22Rv1 (cell line): ENCODE measurements at regions not wholly inside any gene's neighbourhood (a gene's known extent, or its start where the extent isn't known, plus 50 kb on each side); places are given as distances from the start of the nearest gene placed in this dataset.

Source experiments
- ZFX ChIP-seq: fragments of 450-650 bp; IDR thresholded peaks from 2 replicates; pipeline ENCODE4 v1.6.1; 2017; ENCODE audit warnings: antibody characterized with exemption, borderline replicate concordance
- TF ChIP-seq, protein P1 (sequence below): fragments of 450-650 bp; IDR thresholded peaks from 2 replicates; pipeline ENCODE4 v1.5.1; 2017; ENCODE audit warnings: mild to moderate bottlenecking

DNA sequence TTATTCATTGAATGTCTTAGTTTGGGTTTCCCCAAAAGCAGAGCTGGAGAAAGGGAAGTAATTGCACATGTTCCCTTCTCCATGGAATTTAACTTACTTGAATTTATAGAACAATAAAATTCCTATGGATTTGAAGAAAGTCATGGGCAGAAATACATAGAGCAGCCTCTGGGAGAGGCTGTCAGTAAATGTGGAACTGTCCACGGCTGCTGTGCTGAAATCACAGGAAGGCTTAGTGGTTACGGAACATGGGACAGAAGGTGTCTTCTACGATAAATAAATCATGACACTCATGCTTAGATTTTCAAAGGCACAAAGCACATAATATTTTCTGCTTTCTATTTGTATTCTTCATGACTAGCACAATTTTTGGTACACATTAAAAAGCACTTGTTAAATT, 440.6 kb upstream of the IZUMO3 start:
- TF ChIP-seq, protein P1, sequence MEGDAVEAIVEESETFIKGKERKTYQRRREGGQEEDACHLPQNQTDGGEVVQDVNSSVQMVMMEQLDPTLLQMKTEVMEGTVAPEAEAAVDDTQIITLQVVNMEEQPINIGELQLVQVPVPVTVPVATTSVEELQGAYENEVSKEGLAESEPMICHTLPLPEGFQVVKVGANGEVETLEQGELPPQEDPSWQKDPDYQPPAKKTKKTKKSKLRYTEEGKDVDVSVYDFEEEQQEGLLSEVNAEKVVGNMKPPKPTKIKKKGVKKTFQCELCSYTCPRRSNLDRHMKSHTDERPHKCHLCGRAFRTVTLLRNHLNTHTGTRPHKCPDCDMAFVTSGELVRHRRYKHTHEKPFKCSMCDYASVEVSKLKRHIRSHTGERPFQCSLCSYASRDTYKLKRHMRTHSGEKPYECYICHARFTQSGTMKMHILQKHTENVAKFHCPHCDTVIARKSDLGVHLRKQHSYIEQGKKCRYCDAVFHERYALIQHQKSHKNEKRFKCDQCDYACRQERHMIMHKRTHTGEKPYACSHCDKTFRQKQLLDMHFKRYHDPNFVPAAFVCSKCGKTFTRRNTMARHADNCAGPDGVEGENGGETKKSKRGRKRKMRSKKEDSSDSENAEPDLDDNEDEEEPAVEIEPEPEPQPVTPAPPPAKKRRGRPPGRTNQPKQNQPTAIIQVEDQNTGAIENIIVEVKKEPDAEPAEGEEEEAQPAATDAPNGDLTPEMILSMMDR: no peak
- TF ChIP-seq ZFX: no peak
